HG03442 (cell line): ENCODE measurements at regions not wholly inside any gene's neighbourhood (a gene's known extent, or its start where the extent isn't known, plus 50 kb on each side); places are given as distances from the start of the nearest gene placed in this dataset.
"Not testable (repeated sequence)": the region's sequence is repeated elsewhere in the genome, so short reads cannot be mapped to it uniquely, and the experiment has no call there.

Experiments used
- ATAC-seq: cut with Tn5 transposase; IDR thresholded peaks from one replicate; pipeline ENCODE4 v1.9.1; 2021; ENCODE audit warnings: mild to moderate bottlenecking, moderate library complexity; ENCODE audit not compliant: unreplicated experiment

GRCh38 chr3:177610686-177611633 is 413.7 kb upstream of the TBL1XR1 start:
- ATAC-seq: no peak

- no peak for ATAC-seq
Measured at GRCh38 chr3:177611752-177612334, 414.6 kb upstream of the TBL1XR1 start.

- no peak for ATAC-seq
Measured at GRCh38 chr3:177613901-177614300, 416.6 kb upstream of the TBL1XR1 start.

GRCh38 chr3:177615015-177615414 is 417.7 kb upstream of the TBL1XR1 start:
- no peak for ATAC-seq

GRCh38 chr3:177618873-177619733 is 421.8 kb upstream of the TBL1XR1 start:
- ATAC-seq: no peak

GRCh38 chr3:177620073-177620472 is 422.8 kb upstream of the TBL1XR1 start:
- no peak for ATAC-seq

GRCh38 chr3:177622520-177622919 is 425.2 kb upstream of the TBL1XR1 start:
- no peak for ATAC-seq

- ATAC-seq: no peak
Measured at GRCh38 chr3:177622982-177623617, 425.8 kb upstream of the TBL1XR1 start.

GRCh38 chr3:177624528-177625495 is 427.5 kb upstream of the TBL1XR1 start:
- no peak for ATAC-seq

GRCh38 chr3:177626045-177626444 is 428.8 kb upstream of the TBL1XR1 start:
- no peak for ATAC-seq

GRCh38 chr3:177628095-177628719 is 430.9 kb upstream of the TBL1XR1 start:
- not testable (repeated sequence) for ATAC-seq

- ATAC-seq: no peak
Measured at GRCh38 chr3:177629276-177629675, 432.0 kb upstream of the TBL1XR1 start.

GRCh38 chr3:177633671-177634207 is 436.5 kb upstream of the TBL1XR1 start:
- ATAC-seq: no peak

GRCh38 chr3:177635601-177636106 is 438.4 kb upstream of the TBL1XR1 start:
- ATAC-seq: not testable (repeated sequence)

- ATAC-seq: no peak
Measured at GRCh38 chr3:177640319-177640965, 443.2 kb upstream of the TBL1XR1 start.

- no peak for ATAC-seq
Measured at GRCh38 chr3:177641206-177641605, 443.9 kb upstream of the TBL1XR1 start.

GRCh38 chr3:177642042-177642803 is 444.9 kb upstream of the TBL1XR1 start:
- ATAC-seq: no peak

- ATAC-seq: no peak
Measured at GRCh38 chr3:177642804-177643125, 445.5 kb upstream of the TBL1XR1 start.
